IMR-90 (cell line): ENCODE measurements at regions not wholly inside any gene's neighbourhood (a gene's known extent, or its start where the extent isn't known, plus 50 kb on each side); places are given as distances from the start of the nearest gene placed in this dataset.

Experiments
- ATAC-seq: fragments of 200-7000 bp; cut with Tn5 transposase; 2 replicates; pipeline ENCODE4 v1.9.1; 2020; ENCODE audit warnings: low read depth, mild to moderate bottlenecking, moderate library complexity
- BruUV-seq: library from RNA; stranded (reverse); fragments of 400-500 nt; replicated peaks from 2 replicates; lab custom pipeline; 2021; lab: Mats Ljungman, UMichigan
- CTCF ChIA-PET: fragments of 300-600 bp; formaldehyde crosslinking; extraction: SDS; loops from one replicate; lab custom pipeline; 2021; ENCODE audit warnings: antibody characterized with exemption; lab: Yijun Ruan, JAX
- POLR2A ChIA-PET: fragments of 300-600 bp; sonication (Branson Sonifier 250); formaldehyde crosslinking; loops from one replicate; lab custom pipeline; 2022; ENCODE audit warnings: antibody characterized with exemption; ENCODE audit not compliant: unreplicated experiment; lab: Charles Lee
- DNase-seq: peaks from one replicate; pipeline ENCODE4 v3.0.0; 2013
- H2AFZ ChIP-seq: replicated peaks from 2 replicates; pipeline ENCODE3; 2013; ENCODE audit warnings: low read length, mild to moderate bottlenecking; ENCODE audit not compliant: poor library complexity
- H2AK5ac ChIP-seq: 2 replicates; pipeline ENCODE4 v1.6.1; 2013; ENCODE audit warnings: low read depth, low read length, inconsistent platforms
- H2AK9ac ChIP-seq: replicated peaks from 2 replicates; pipeline ENCODE3; 2013; ENCODE audit warnings: mild to moderate bottlenecking, low read depth, low read length, moderate library complexity; ENCODE audit not compliant: poor library complexity
- H2BK120ac ChIP-seq: 2 replicates; pipeline ENCODE4 v1.6.1; 2013; ENCODE audit warnings: low read depth, low read length, inconsistent platforms
- H2BK15ac ChIP-seq: 3 replicates; pipeline ENCODE4 v1.6.1; 2013; ENCODE audit warnings: low read depth, low read length, inconsistent platforms
- H2BK20ac ChIP-seq: 2 replicates; pipeline ENCODE4 v1.6.1; 2013; ENCODE audit warnings: low read depth, mild to moderate bottlenecking, inconsistent platforms, low read length, moderate library complexity
- H2BK5ac ChIP-seq: 2 replicates; pipeline ENCODE4 v1.6.1; 2013; ENCODE audit warnings: mild to moderate bottlenecking, low read depth, low read length, inconsistent platforms; ENCODE audit not compliant: poor library complexity, severe bottlenecking
- H3K14ac ChIP-seq: replicated peaks from 2 replicates; pipeline ENCODE4 v1.6.1; 2013; ENCODE audit warnings: low read depth, low read length, inconsistent platforms
- H3K18ac ChIP-seq: 2 replicates; pipeline ENCODE4 v1.6.1; 2013; ENCODE audit warnings: low read depth, low read length, control low read depth
- H3K23ac ChIP-seq: 2 replicates; pipeline ENCODE4 v1.6.1; 2013; ENCODE audit warnings: low read depth, low read length, inconsistent platforms
- H3K27ac ChIP-seq: 2 replicates; pipeline ENCODE4 v1.5.1; 2013; ENCODE audit warnings: mild to moderate bottlenecking, control low read depth, low read length; ENCODE audit not compliant: insufficient read depth
- H3K27me3 ChIP-seq: 2 replicates; pipeline ENCODE4 v1.6.1; 2013; ENCODE audit warnings: low read length; ENCODE audit not compliant: control insufficient read depth, insufficient read depth
- H3K36me3 ChIP-seq: 2 replicates; pipeline ENCODE4 v1.6.1; 2013; ENCODE audit warnings: low read length, mixed read lengths; ENCODE audit not compliant: control insufficient read depth, insufficient read depth
- H3K4ac ChIP-seq: 2 replicates; pipeline ENCODE4 v1.6.1; 2013; ENCODE audit warnings: low read depth, low read length, inconsistent platforms
- H3K4me1 ChIP-seq: 2 replicates; pipeline ENCODE4 v1.6.1; 2013; ENCODE audit warnings: low read length, mixed read lengths; ENCODE audit not compliant: control insufficient read depth, insufficient read depth
- H3K4me2 ChIP-seq: 2 replicates; pipeline ENCODE4 v1.6.1; 2013; ENCODE audit warnings: low read depth, mild to moderate bottlenecking, control low read depth, low read length, moderate library complexity
- H3K4me3 ChIP-seq: 2 replicates; pipeline ENCODE4 v1.5.1; 2013; ENCODE audit warnings: low read depth, mild to moderate bottlenecking, control low read depth, low read length, moderate library complexity; ENCODE audit not compliant: insufficient read depth
- H3K56ac ChIP-seq: 2 replicates; pipeline ENCODE4 v1.6.1; 2013; ENCODE audit warnings: low read length, inconsistent platforms; ENCODE audit not compliant: insufficient read depth; ENCODE audit errors: extremely low read depth
- H3K79me1 ChIP-seq, 2 experiments: 2 replicates each; pipeline ENCODE4 v1.6.1; 2013; ENCODE audit warnings: low read length in 2 of 2, inconsistent platforms in 1 of 2, low read depth in 1 of 2
- H3K9ac ChIP-seq: 2 replicates; pipeline ENCODE4 v1.6.1; 2013; ENCODE audit warnings: low read depth, low read length, control low read depth
- H3K9me1 ChIP-seq: 2 replicates; pipeline ENCODE4 v1.6.1; 2013; ENCODE audit warnings: low read length, inconsistent platforms; ENCODE audit not compliant: insufficient read depth
- H3K9me3 ChIP-seq: 2 replicates; pipeline ENCODE4 v1.6.1; 2013; ENCODE audit warnings: low read length; ENCODE audit not compliant: control insufficient read depth, insufficient read depth
- H4K20me1 ChIP-seq: 2 replicates; pipeline ENCODE4 v1.6.1; 2013; ENCODE audit warnings: low read length, inconsistent platforms; ENCODE audit not compliant: insufficient read depth
- H4K5ac ChIP-seq: 2 replicates; pipeline ENCODE4 v1.6.1; 2013; ENCODE audit warnings: mild to moderate bottlenecking, low read depth, low read length, control low read depth
- H4K8ac ChIP-seq, 2 experiments: 2 replicates each; pipeline ENCODE4 v1.6.1; 2013; ENCODE audit warnings: low read depth in 2 of 2, low read length in 2 of 2, control low read depth in 1 of 2, inconsistent platforms in 1 of 2
- H4K91ac ChIP-seq: 2 replicates; pipeline ENCODE4 v1.6.1; 2013; ENCODE audit warnings: low read depth, low read length, inconsistent platforms; ENCODE audit not compliant: insufficient read depth
- FOS ChIP-seq: fragments of 150-350 bp; IDR thresholded peaks from 2 replicates; pipeline ENCODE4 v1.6.1; 2016; ENCODE audit warnings: low read depth, low read length
- MAFK ChIP-seq: IDR thresholded peaks from 2 replicates; pipeline ENCODE4 v1.6.1; 2012; ENCODE audit warnings: low read depth, low read length, improper control_type of control experiment
- NFE2L2 ChIP-seq: fragments of 150-350 bp; IDR thresholded peaks from 2 replicates; pipeline ENCODE4 v1.6.1; 2016; ENCODE audit warnings: low read depth, mild to moderate bottlenecking, low read length
- RCOR1 ChIP-seq: IDR thresholded peaks from 2 replicates; pipeline ENCODE4 v1.6.1; 2012; ENCODE audit warnings: mild to moderate bottlenecking, low read length, improper control_type of control experiment; ENCODE audit not compliant: insufficient replicate concordance
- RFX5 ChIP-seq: IDR thresholded peaks from 2 replicates; pipeline ENCODE4 v1.8.0; 2012; ENCODE audit warnings: low read depth, mild to moderate bottlenecking, low read length, moderate library complexity
- USF2 ChIP-seq: fragments of 150-350 bp; IDR thresholded peaks from 2 replicates; pipeline ENCODE4 v1.6.1; 2017; ENCODE audit warnings: mild to moderate bottlenecking, antibody characterized with exemption, low read length, low read depth
- WGBS, 2 experiments: methylation state at CpG; one replicate each; pipeline versions ENCODE4 v1.1.5 to v1.1.7; 2013; ENCODE audit warnings: missing lambda C conversion rate in 2 of 2; ENCODE audit not compliant: insufficient read length in 1 of 2; ENCODE audit errors: extremely low coverage in 2 of 2; 5-methylcytosine and 5-hydroxymethylcytosine counted together
- dilution Hi-C: fragments of 300-500 bp; cut with HindIII; formaldehyde crosslinking; loops from one replicate; pipeline ENCODE4 v1.14.3; 2018; ENCODE audit warnings: low sequenced_read_pairs; ENCODE audit not compliant: unreplicated experiment
- in situ Hi-C: fragments of 300-500 bp; cut with MboI; formaldehyde crosslinking; loops from 3 replicates; pipeline ENCODE4 v1.14.3; 2019; ENCODE audit warnings: low sequenced_read_pairs, inconsistent platforms, mixed read lengths
- intact Hi-C: fragments of 100-400 bp; cut with micrococcal nuclease; formaldehyde crosslinking; loops from 2 replicates; pipeline ENCODE4 v1.10.0; 2022

GRCh38 chr1:218930000-218930399, 243.7 kb upstream of the LYPLAL1 start:
- Histone ChIP-seq H3K56ac (no peak overlapping the region), H2BK20ac (no peak overlapping the region), H3K27me3 (no peaks in the 10 kb centered on the region), H3K4ac (no peak overlapping the region), H2BK15ac (no peak overlapping the region), H3K4me2 (no peak overlapping the region), H3K36me3 (no peaks in the 10 kb centered on the region), H3K4me3 (no peak overlapping the region), H2AK5ac (no peak overlapping the region), H3K4me1 (no peaks in the 10 kb centered on the region), H2BK5ac (no peak overlapping the region), H4K91ac (no peak overlapping the region), H4K5ac (no peak overlapping the region), H2AK9ac (no peak overlapping the region), H3K9me3 (no peaks in the 10 kb centered on the region), H3K23ac (no peak overlapping the region), H3K9me1 (no peaks in the 10 kb centered on the region), H2AFZ (no peak overlapping the region), H3K9ac (no peak overlapping the region), H4K8ac (no peak overlapping the region), H3K79me1 (no peaks in the 10 kb centered on the region), H3K14ac (no peak overlapping the region), H4K20me1 (no peaks in the 10 kb centered on the region), H2BK120ac (no peak overlapping the region), H3K18ac (no peak overlapping the region), H3K27ac (no peak overlapping the region)
- no peak for ATAC-seq
- intact Hi-C loops (no loop called here), dilution Hi-C loops (no loop called here), in situ Hi-C loops (no loop called here)
- no peak for TF ChIP-seq RCOR1
- TF ChIP-seq MAFK = no peak
- no peak for TF ChIP-seq RFX5
- TF ChIP-seq USF2 = no peak
- TF ChIP-seq FOS = no peak
- TF ChIP-seq NFE2L2 = no peak
- no CpG with 5 or more reads among the region's 3 CpGs for WGBS, 2 experiments
- no peak for DNase-seq
- ChIA-PET CTCF (interaction anchor here (0.6 kb wide), 1 partner anchor 925 kb away, joined by 3 read pairs; no protein-coding TSS in a partner anchor), POLR2A (no interaction called here)
- no TSS peak for BruUV-seq
